ENCODE measurements at regions not wholly inside any gene's neighbourhood (a gene's known extent, or its start where the extent isn't known, plus 50 kb on each side); places are given as distances from the start of the nearest gene placed in this dataset.
"Not testable (repeated sequence)": the region's sequence is repeated elsewhere in the genome, so short reads cannot be mapped to it uniquely, and the experiment has no call there.

DNA sequence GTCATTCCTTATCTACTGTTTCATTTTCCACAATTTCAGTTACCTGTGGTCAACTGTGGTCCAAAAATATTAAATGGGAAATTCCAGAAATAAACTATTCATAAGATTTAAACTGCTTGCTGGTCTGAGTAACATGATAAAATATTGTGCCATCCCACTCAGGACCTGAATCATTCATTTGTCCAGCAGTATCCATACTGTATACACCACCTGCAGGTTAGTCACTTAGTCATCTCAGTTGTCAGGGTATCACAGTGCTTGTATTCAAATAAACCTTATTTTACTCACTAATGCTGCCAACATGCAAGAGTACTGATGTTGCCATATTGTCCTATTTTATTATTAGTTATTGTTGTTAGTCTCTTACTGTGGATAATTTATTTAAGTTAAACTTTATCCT is 139.7 kb downstream of the FBXO4 start:
- DNase-seq (ENCODE audit: extremely low read depth in 1 of 11, low read depth in 9 of 11, low spot score in 4 of 11) = no peak

DNA sequence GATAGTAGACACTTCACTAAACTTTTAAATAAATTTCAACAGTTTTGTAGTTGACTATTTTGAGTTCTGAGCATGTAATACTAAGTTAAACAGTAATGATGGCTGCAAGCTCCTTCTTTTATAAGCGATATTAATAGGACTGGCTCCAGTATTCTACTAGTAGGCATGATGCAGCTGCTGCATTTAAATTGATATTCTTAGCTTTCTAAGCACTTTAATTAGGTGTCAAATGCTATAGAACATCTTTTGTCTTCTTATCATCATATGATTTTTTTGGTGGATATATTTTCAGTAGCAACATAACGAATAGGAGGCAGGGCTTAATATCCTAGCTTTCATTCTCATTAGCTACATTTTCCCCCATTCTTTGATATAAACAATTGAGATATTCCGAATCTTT is 141.1 kb downstream of the FBXO4 start:
- DNase-seq (ENCODE audit: extremely low read depth in 1 of 11, low read depth in 9 of 11, low spot score in 4 of 11) = no peak

DNA sequence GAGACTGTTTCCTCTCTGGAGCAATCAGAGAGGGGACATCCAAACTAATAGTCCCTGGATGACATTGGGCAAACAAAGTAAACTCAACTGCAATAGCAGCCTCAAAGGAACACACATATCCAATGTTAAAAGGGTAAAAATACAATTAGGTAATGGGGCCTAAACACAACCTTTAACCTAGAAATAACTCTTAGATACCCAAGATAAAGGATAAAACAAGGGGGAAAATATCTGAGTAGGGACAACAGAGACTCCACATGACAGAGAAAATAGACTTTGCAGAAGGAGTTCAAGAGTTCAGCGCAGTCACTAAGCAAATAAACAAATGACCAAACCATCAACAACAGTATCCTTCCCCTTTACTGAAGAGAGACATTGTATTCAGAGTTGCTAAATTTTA is 149.3 kb downstream of the FBXO4 start:
- DNase-seq (ENCODE audit: extremely low read depth in 1 of 11, low read depth in 9 of 11, low spot score in 4 of 11) = no peak

DNA sequence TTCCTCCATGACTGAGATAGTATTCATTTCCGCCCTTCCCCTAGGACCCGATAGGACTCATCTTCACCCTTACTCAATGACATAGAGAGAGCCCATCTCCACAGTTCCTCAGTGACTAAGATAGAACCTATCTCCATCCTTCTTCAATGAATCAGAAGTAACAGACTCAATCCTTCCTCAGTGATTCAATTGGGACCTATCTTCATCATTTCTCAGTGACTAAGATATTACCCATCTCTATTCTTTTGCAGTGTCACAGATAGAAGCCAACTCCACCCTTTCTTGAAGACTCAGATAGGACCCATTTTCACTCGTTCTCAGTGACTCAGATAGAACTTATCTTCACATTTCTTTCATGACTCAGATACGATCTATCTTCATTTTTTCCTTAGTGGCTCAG is 164.6 kb downstream of the FBXO4 start:
- DNase-seq (ENCODE audit: extremely low read depth in 1 of 11, low read depth in 9 of 11, low spot score in 4 of 11) = no peak

DNA sequence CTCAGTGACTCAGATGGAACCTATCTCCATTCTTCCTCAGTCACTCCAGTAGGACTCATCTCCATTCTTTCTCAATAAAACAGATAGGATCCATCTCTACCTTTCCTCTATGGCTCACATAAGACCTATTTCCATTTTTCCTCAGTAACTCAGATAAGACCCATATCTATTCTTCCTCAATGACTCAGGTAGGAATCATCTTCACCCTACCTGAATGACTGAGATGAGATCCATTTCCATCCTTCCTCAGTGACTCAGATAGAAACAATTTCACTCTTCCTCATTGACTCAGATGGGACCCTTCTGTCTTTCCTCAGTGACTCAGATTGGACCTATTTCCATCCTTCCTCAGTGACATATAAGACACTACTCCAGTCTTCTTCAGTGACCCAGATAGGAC is 165.1 kb downstream of the FBXO4 start:
- no peak for DNase-seq (ENCODE audit: extremely low read depth in 1 of 11, low read depth in 9 of 11, low spot score in 4 of 11)

DNA sequence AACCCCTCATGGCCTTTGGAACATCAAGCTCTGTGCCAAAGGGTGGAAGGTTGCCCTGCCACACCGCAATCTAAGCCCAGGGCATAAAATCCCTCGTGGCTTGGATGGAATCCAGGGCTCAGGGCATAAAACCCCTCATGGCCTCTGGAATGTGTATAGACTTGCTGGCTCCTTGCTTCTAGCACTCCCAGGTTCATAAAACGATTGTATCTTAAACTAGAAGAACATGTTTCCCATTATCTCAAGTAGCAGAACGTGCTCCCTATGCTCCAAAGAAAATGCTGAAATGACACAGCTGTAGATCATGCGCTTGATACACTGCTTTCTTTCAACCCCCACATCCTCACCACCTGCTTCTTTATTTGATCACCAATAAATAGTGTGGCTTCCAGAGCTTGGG is 174.8 kb downstream of the FBXO4 start:
- DNase-seq (ENCODE audit: extremely low read depth in 1 of 11, low read depth in 9 of 11, low spot score in 4 of 11) = not testable (repeated sequence)

DNA sequence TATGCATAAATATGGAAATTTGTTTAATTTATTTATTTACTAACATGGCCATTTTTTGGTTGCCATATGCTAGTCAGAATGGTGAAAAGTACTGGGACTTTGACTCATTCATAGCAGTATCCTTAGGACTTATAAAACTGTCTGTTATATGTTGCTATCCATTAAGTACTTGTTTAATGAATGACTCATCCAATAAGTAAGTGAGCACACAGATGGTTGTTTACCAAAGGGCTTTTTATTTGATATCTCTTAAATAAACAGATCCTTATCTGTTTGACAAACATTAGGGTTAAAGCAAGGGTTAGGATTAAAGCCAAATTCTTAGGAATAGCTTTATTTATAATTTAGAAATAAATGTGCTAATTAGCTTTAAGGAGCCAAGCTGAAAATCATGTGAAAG is 183.4 kb downstream of the FBXO4 start:
- DNase-seq (ENCODE audit: extremely low read depth in 1 of 11, low read depth in 9 of 11, low spot score in 4 of 11) = no peak

DNA sequence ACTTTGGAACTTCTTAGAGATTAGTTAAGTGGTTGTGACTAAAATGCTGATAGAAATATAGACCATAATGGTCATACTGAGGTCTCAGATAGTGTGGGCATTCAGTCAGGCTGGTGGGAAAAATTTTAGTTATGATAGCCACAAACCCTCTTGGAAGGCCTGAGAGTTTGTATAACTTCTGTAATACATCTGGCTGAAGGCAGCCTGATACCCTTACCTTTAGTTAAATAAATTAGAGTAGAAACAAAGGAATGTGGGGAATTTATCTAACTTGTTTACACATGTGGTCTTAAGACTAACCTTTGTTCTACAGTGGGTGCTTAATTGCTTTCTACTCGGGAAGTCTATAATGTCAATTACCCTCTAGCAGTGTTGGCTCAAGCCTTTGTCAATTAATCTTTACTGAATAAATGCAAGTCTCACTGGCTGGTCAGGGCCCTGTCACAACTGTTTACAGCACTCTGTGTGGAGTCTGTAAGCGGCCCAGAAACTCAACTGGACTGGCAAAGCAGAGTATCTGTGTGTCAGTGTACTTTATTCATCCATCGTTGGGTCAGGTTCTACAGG is 184.0 kb downstream of the FBXO4 start:
- DNase-seq (ENCODE audit: extremely low read depth in 1 of 11, low read depth in 9 of 11, low spot score in 4 of 11) = no peak

DNA sequence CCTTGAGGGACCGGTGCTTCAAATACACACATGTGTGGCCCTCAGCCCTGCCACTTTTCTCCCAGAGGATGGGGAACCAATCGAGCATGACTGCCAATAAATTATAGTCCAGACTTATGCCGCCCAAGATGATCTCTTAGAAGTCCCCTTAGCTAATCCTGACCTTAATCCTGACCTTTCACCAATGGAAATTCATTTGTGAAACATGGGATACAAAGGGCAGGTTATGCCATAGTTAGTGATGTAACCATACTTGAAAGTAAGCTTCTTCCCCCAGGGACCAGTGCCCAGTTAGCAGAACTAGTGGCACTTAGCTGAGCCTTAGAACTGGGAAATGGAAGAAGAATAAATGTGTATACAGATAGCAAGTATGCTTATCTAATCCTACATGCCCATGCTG is 190.6 kb downstream of the FBXO4 start:
- not testable (repeated sequence) for DNase-seq (ENCODE audit: extremely low read depth in 1 of 11, low read depth in 9 of 11, low spot score in 4 of 11)

DNA sequence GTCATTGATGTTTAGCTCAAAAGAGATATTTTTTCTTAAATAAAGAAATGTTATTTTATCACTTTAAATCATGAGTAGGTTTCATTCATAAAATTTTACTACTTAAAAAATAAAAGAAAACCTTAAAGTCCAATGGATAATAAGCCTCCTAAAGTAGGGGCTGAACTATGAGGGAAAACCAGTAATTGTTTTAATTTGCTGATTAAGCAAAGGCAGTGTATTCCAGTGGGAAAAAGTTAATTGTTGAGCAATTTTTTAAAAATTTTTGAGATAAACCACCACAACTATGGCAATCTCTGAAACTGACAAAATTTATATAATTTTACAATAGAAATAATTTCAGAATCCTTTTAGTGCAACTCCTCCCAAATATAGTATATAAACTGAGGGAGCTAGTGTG is 195.0 kb downstream of the FBXO4 start:
- DNase-seq (ENCODE audit: extremely low read depth in 1 of 11, low read depth in 9 of 11, low spot score in 4 of 11) = no peak

DNA sequence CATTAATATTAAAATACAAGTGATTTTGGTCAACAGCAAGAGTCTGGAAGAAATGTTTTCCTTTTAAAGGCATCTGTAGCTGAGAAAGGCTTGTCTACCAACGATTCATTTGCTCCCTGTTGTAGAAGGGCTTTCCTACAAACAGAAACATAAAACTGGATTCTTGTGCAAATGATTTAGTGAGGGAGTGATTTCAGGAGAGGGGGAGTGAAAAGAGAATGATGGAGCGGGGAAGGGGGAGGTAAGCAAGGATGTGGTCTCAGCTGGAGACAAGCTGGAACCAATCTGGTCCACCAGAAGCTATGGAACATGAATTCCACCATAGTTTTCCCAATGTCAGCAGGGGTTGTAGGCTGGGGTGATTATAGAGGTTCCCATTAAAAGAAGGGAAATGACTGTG is 196.3 kb downstream of the FBXO4 start:
- DNase-seq (ENCODE audit: extremely low read depth in 1 of 11, low read depth in 9 of 11, low spot score in 4 of 11) = peak in 8 of 11 donors; percentile 16 to 43 (median 35)

DNA sequence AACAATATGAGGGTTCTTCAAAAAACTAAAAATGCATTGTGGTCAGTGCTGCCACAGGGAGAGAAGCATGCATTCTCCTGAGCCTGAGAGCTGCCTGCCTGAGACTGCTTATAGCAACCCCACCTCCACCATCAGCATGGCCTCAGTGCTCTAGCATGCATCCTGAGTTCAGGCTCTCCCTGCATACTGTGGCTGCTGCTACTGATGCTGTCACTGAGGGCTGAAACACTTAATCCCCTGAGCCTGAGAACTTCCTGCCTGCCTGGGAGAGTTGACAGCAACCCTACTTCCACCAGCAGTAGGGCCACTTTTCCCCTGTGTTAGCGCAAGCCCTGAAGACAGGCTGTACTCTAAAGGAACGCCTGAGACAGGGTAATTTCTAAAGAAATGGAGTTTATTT is 206.0 kb downstream of the FBXO4 start:
- no peak for DNase-seq (ENCODE audit: extremely low read depth in 1 of 11, low read depth in 9 of 11, low spot score in 4 of 11)

DNA sequence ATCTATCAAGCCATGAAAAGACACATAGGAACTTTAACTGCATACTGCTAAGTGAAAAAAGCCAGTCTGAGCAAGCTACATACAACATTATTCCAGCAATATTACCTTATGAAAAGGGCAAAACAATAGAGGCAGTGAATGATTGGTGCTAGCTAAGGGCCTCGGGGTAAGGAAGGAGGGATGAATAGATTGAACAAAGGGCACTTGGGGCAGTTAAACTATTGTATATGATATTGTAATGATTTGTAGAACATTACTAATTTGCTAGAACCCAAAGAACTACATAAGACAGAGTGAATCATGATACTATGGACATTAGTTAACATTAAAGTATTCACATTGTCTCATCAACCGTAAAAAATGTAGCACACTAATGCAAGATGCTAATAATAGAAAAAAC is 218.3 kb downstream of the FBXO4 start:
- no peak for DNase-seq (ENCODE audit: extremely low read depth in 1 of 11, low read depth in 9 of 11, low spot score in 4 of 11)

DNA sequence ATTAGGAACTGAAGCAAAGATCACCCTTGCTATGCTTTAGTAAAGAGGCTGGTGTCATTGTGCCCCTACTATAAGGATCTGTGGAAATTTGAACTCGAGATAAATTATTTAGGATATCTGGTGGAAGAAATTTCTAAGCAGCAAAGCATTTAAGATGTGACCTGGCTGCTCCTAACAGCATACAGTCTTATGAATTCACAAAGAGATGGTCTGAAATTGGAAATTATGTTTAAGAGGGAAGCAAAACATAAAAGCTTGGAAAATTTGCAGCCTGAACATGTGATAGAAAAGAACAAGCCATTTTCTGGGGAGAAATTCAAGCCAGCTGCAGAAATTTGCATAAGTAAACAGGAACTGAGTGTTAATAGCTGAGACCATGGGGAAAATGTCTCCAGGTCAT is 223.7 kb downstream of the FBXO4 start:
- no peak for DNase-seq (ENCODE audit: extremely low read depth in 1 of 11, low read depth in 9 of 11, low spot score in 4 of 11)

DNA sequence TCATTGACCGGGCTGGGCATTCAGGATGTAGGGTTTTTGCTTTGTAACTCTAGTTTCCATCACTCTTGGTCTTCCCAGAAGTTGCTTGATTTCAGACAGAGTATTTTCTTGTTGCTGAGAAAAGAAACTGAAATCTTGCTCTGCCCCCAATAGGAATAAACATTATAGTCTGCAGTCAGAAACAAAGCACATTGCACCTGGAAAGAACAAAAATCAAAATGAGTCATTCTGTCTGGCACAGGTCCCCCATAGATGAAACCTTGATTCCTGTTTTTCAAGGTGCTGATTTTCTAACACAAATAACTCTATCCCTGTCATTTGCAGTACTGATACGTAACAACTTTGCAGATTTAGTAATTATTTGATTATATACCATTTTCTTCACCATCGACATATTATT is 232.1 kb downstream of the FBXO4 start:
- no peak for DNase-seq (ENCODE audit: extremely low read depth in 1 of 11, low read depth in 9 of 11, low spot score in 4 of 11)

DNA sequence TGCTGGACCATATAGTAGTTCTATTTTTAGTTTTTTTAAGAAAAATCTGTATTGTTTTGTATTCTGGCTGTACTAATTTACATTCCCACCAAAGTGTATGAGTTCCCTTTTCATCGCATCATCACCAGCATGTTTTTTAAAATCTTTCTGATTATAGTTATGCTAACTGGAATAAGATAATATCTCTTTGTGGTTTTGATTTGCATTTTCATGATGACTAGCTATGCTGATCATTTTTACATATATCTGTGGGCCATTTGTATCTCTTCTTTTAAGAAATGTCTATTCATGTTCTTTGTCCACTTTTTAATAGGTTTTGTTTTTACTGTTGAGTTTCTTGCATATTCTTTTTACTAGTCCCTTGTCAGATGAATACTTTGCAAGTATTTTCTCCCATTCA is 238.0 kb downstream of the FBXO4 start:
- DNase-seq (ENCODE audit: extremely low read depth in 1 of 11, low read depth in 9 of 11, low spot score in 4 of 11) = no peak

DNA sequence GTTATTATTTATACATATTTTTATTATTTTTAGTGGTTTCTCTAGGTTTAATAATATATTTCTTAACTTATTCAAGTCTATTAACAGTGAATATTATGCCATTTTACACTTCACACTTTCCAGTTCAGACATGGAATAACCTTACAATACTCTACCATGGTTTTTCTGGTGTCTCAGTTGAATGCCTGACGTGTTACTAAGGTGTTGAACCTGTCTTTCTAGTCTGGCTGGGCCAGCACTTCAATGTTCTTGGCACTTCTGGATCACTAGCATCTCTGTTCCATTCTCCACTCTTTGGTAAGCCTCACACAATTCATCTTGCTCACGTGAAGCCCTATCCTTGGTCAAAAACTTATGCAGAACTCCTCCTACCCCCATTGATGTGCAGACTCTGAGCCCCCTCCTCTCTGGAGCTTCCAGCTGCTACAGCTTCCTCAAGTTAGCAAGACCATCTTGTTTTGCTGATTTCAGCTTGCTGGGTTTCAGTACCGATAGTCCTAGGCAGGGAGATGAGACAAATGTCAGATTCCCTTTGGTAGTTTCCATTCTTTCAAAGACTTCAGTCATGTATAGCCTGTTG is 243.1 kb downstream of the FBXO4 start:
- DNase-seq (ENCODE audit: extremely low read depth in 1 of 11, low read depth in 9 of 11, low spot score in 4 of 11) = no peak

DNA sequence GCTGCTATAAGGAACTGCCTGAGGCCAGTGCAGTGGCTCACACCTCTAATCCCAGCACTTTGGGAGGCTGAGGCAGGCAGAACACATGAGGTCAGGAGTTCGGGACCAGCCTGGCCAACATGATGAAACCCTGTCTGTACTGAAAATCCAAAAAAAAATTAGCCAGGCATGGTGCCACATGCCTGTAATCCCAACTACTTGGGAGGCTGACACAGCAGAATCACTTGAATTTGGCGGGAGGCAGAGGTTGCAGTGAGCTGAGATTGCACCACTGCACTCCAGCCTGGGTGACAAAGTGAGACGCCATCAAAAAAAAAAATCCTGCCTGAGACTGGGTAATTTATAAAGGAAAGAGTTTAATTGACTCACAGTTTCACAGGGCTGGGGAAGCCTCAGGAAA is 247.1 kb upstream of the GHR start:
- DNase-seq (ENCODE audit: extremely low read depth in 1 of 11, low read depth in 9 of 11, low spot score in 4 of 11) = not testable (repeated sequence)

DNA sequence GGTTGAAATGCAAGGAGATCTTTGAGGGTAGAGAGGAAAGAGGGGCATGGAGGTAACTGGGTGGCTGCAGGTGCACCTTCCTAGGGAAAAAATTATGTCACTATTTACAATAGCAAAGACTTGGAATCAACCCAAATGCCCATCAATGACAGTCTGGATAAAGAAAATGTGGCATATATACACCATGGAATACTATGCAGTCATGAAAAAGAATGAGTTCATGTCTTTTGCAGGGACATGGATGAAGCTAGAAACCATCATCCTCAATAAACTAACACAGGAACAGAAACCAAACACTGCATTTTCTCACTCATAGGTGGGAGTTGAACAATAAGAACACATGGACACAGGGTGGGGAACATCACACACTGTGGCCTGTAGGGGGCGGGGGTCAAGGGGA is 243.4 kb upstream of the GHR start:
- DNase-seq (ENCODE audit: extremely low read depth in 1 of 11, low read depth in 9 of 11, low spot score in 4 of 11) = not testable (repeated sequence)

DNA sequence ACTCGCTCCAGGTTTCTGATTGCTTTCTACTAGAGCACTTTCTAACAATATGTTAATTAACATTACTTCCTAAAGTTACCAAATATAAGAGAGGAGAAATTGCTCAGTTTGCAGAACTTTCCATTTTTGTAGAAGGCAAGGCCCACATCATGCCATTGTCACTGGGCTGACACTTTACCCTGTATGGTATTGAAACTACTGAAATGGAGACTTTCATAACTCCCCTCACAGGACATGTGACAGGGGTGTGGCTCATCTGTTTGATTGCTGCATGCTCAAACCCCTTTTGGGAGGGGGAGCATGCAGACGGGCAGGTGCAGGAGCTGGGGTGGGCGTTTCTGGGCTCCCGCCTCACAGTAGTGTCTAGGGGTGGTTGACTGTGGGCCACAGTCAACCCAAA is 206.3 kb upstream of the GHR start:
- DNase-seq (ENCODE audit: extremely low read depth in 1 of 11, low read depth in 9 of 11, low spot score in 4 of 11) = no peak

DNA sequence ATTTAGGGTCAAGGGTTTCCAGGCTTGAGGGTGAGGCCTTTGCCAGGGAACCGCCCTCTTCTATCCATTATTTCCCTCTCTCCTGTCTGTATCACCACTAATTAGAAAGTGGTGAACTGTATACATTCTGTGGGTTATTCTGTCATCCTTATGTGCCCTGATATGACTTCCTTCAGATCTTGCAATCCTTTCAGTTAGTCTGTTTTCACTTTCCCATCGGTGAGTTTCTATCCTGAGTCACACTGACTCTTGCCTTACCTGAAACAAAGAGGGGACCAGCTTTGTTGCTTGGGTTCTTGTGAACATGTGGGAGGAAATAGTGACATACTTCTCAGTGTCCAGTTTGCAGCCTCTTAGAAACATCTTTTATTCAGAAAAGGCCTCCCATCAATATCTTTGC is 205.4 kb upstream of the GHR start:
- no peak for DNase-seq (ENCODE audit: extremely low read depth in 1 of 11, low read depth in 9 of 11, low spot score in 4 of 11)

DNA sequence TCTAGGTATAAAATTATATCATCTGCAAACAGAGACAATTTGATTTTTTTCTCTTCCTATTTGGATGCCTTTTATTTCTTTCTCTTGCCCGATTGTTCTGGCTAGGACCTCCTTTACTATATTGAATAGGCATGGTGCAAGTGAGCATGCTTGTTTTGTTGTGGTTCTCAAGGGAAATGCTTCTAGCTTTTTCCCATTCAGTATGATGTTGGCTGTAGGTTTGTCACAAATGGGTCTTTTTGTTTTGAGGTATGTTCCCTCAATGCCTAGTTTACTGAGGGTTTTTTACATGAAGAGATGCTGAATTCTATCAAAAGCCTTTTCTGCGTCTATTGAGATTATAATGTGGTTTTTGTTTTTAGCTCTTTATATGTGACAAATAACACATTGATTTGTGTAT is 198.2 kb upstream of the GHR start:
- no peak for DNase-seq (ENCODE audit: extremely low read depth in 1 of 11, low read depth in 9 of 11, low spot score in 4 of 11)
